Ovary (tissue), 7 donors: ENCODE measurements at regions not wholly inside any gene's neighbourhood (a gene's known extent, or its start where the extent isn't known, plus 50 kb on each side); places are given as distances from the start of the nearest gene placed in this dataset.

Experiments used
- DNase-seq, 5 donors: peaks; one replicate each; pipeline ENCODE4 v3.0.0-alpha.2; 2019 to 2020
- H3K27ac ChIP-seq, 2 donors: fragments of 200-600 bp; one replicate each; pipeline versions ENCODE4 v1.5.1 to v1.8.0; 2019 to 2022
- H3K27me3 ChIP-seq: fragments of 200-600 bp; one replicate; pipeline ENCODE4 v1.8.0; 2022
- H3K36me3 ChIP-seq: fragments of 200-600 bp; sonication (generic); one replicate; pipeline ENCODE4 v1.5.1; 2019
- H3K4me1 ChIP-seq: one replicate; pipeline ENCODE4 v1.8.1; 2013; ENCODE audit warnings: mild to moderate bottlenecking, moderate library complexity; ENCODE audit not compliant: insufficient read depth
- H3K4me3 ChIP-seq: fragments of 200-600 bp; sonication (generic); one replicate; pipeline ENCODE4 v1.5.1; 2017
- H3K9me3 ChIP-seq, 2 donors: fragments of 200-600 bp in 1 of 2; sonication (generic) in 1 of 2; one replicate each; pipeline versions ENCODE4 v1.5.1 to v1.8.1; 2013 to 2019; ENCODE audit warnings: mild to moderate bottlenecking in 1 of 2, moderate library complexity in 1 of 2
- CTCF ChIP-seq, 3 donors: fragments of 450-650 bp in 2 of 3; fragments of 200-600 bp in 1 of 3; IDR thresholded peaks; one replicate each; pipeline versions ENCODE4 v1.5.1 to v1.8.0; 2016 to 2022; ENCODE audit warnings: antibody characterized with exemption in 3 of 3, mild to moderate bottlenecking in 1 of 3
- EP300 ChIP-seq: sonication (generic); formaldehyde crosslinking; IDR thresholded peaks from one replicate; pipeline ENCODE4 v1.6.1; 2017; ENCODE audit warnings: antibody characterized with exemption
- POLR2A ChIP-seq: fragments of 450-650 bp; IDR thresholded peaks from one replicate; pipeline ENCODE4 v1.6.1; 2017; ENCODE audit warnings: antibody characterized with exemption, mild to moderate bottlenecking, moderate library complexity
- WGBS, 3 donors: extraction: QIAGEN DNeasy Blood & Tissue Kit in 1 of 3; methylation state at CpG; one replicate each; pipeline versions ENCODE4 v1.1.5 to v1.1.7; 2013 to 2017; 5-methylcytosine and 5-hydroxymethylcytosine counted together
- intact Hi-C, 4 donors: fragments of 100-400 bp; cut with DNase I; formaldehyde crosslinking; loops; one replicate each; pipeline versions ENCODE4 v1.11.0 to v1.15.1; 2022 to 2023
- donor health status: DM: no; HTN: no; CAD: no; lungs with moderate emphysema.
- donor health status: DM: no; HTN: no; CAD: no.
- donor health status: Bipolar disorder and iron deficiency.
- donor health status: DM: no; HTN: no; CAD: no.
- donor health status: DM: yes; HTN: yes; CAD: no.

- WGBS, 3 donors: 86 to 89% (median 86%) methylated on average over 5 of the region's 5 CpGs
Observed at GRCh38 chr14:89621009-89621421, 204.0 kb upstream of the FOXN3 start.

GRCh38 chr14:89620436-89620835 is 203.4 kb upstream of the FOXN3 start:
- TF ChIP-seq POLR2A (no peak), EP300 (no peak), CTCF (IDR thresholded peaks at IDR 0.05) (no peak)
- Histone ChIP-seq H3K36me3 (no peaks in the 10 kb centered on the region), H3K27me3 (no peaks in the 10 kb centered on the region), H3K4me1 (peaks cover 12% of the 10 kb centered on the region), H3K4me3 (no peak overlapping the region), H3K27ac (no peak overlapping the region), H3K9me3 (no peaks in the 10 kb centered on the region)
- intact Hi-C loops: loop anchor here in 1 of 4 donors (10.0 kb wide), 1 partner anchor 456 kb away; no protein-coding TSS in a partner anchor
- 94 to 95% (median 95%) methylated on average over 6 of the region's 6 CpGs for whole genome bisulfite sequencing, 3 donors
- no peak for DNase-seq

More at GRCh38 chr14:89621009-89621421, 204.0 kb upstream of the FOXN3 start:
- intact Hi-C loops: loop anchor here in 1 of 4 donors (10.0 kb wide), 1 partner anchor 456 kb away; no protein-coding TSS in a partner anchor
- no peak overlapping the region for H3K4me3 ChIP-seq
- H3K36me3 ChIP-seq: no peaks in the 10 kb centered on the region
- no peaks in the 10 kb centered on the region for H3K27me3 ChIP-seq
- no peak for TF ChIP-seq CTCF (IDR thresholded peaks at IDR 0.05)
- no peak for TF ChIP-seq EP300
- TF ChIP-seq POLR2A: no peak
- H3K9me3 ChIP-seq: no peaks in the 10 kb centered on the region
- peaks cover 16% of the 10 kb centered on the region for H3K4me1 ChIP-seq
- H3K27ac ChIP-seq: no peak overlapping the region
- no peak for DNase-seq

- DNase-seq: no peak
- no peaks in the 10 kb centered on the region for H3K36me3 ChIP-seq
- intact Hi-C loops: loop anchor here in 1 of 4 donors (10.0 kb wide), 1 partner anchor 205 kb away; the partner anchor contains the start of gene FOXN3
- H3K4me1 ChIP-seq: peaks cover 9% of the 10 kb centered on the region
- TF ChIP-seq POLR2A: no peak
- no peak for TF ChIP-seq EP300
- TF ChIP-seq CTCF (IDR thresholded peaks at IDR 0.05): no peak
- 51 to 69% (median 61%) methylated on average over 4 of the region's 4 CpGs for WGBS, 3 donors
- no peaks in the 10 kb centered on the region for H3K27me3 ChIP-seq
- peak overlapping the region; percentile 44 for H3K4me3 ChIP-seq
- H3K9me3 ChIP-seq: no peaks in the 10 kb centered on the region
- peak overlapping the region in 1 of 2 donors; percentile 7 for H3K27ac ChIP-seq
Observed at GRCh38 chr14:89619596-89619995, 202.6 kb upstream of the FOXN3 start.

- peak overlapping the region; percentile 44 for H3K4me3 ChIP-seq
- intact Hi-C loops: loop anchor here in 1 of 4 donors (10.0 kb wide), 1 partner anchor 204 kb away; the partner anchor contains the start of gene FOXN3
- peak overlapping the region in 1 of 2 donors; percentile 7 for H3K27ac ChIP-seq
- no peaks in the 10 kb centered on the region for H3K9me3 ChIP-seq
- TF ChIP-seq EP300 (no peak), CTCF (IDR thresholded peaks at IDR 0.05) (peak in 1 of 3 donors; percentile 4), POLR2A (no peak)
- DNase-seq: peak; percentile 52 to 71 (median 59)
- H3K36me3 ChIP-seq: no peaks in the 10 kb centered on the region
- H3K27me3 ChIP-seq: no peaks in the 10 kb centered on the region
- 1% methylated on average over 56 to 66 of the region's 66 CpGs for WGBS, 3 donors
- peaks cover 6% of the 10 kb centered on the region for H3K4me1 ChIP-seq
Observed at GRCh38 chr14:89618811-89619551, 201.9 kb upstream of the FOXN3 start.
